GM23248 (cell line): ENCODE measurements at regions not wholly inside any gene's neighbourhood (a gene's known extent, or its start where the extent isn't known, plus 50 kb on each side); places are given as distances from the start of the nearest gene placed in this dataset.

Experiments
- DNase-seq: peaks from one replicate; pipeline ENCODE4 v3.0.0-alpha.2; 2015
- H2AFZ ChIP-seq: fragments of 200-600 bp; sonication (generic); 2 replicates; pipeline ENCODE4 v1.6.1; 2016; ENCODE audit warnings: antibody characterized with exemption
- H3F3A ChIP-seq: fragments of 200-600 bp; sonication (generic); 2 replicates; pipeline ENCODE4 v1.6.1; 2016; ENCODE audit warnings: mild to moderate bottlenecking, antibody characterized with exemption, mixed run types; ENCODE audit not compliant: insufficient read depth
- H3K27ac ChIP-seq: fragments of 200-600 bp; sonication (generic); 2 replicates; pipeline ENCODE4 v1.5.1; 2016; ENCODE audit warnings: mild to moderate bottlenecking
- H3K27me3 ChIP-seq: fragments of 200-600 bp; sonication (generic); replicated peaks from 2 replicates; pipeline ENCODE4 v1.6.1; 2016; ENCODE audit warnings: mild to moderate bottlenecking; ENCODE audit not compliant: insufficient read depth
- H3K36me3 ChIP-seq: fragments of 200-600 bp; sonication (generic); 2 replicates; pipeline ENCODE4 v1.6.1; 2016; ENCODE audit warnings: low read depth, mild to moderate bottlenecking
- H3K4me1 ChIP-seq: fragments of 200-600 bp; sonication (generic); 2 replicates; pipeline ENCODE4 v1.6.1; 2016; ENCODE audit warnings: mild to moderate bottlenecking; ENCODE audit not compliant: insufficient read depth
- H3K4me2 ChIP-seq: fragments of 200-600 bp; sonication (generic); one replicate; pipeline ENCODE4 v1.6.1; 2016; ENCODE audit warnings: mild to moderate bottlenecking; ENCODE audit not compliant: unreplicated experiment
- H3K4me3 ChIP-seq: fragments of 200-600 bp; sonication (generic); 2 replicates; pipeline ENCODE4 v1.5.1; 2016; ENCODE audit warnings: mild to moderate bottlenecking
- H3K79me2 ChIP-seq: fragments of 200-600 bp; sonication (generic); 2 replicates; pipeline ENCODE4 v1.6.1; 2016; ENCODE audit warnings: mild to moderate bottlenecking; ENCODE audit not compliant: insufficient read depth
- H3K9ac ChIP-seq: fragments of 200-600 bp; sonication (generic); 2 replicates; pipeline ENCODE4 v1.6.1; 2016; ENCODE audit warnings: mild to moderate bottlenecking
- H3K9me2 ChIP-seq: fragments of 200-600 bp; sonication (generic); 2 replicates; pipeline ENCODE4 v1.6.1; 2016; ENCODE audit warnings: mixed run types, mild to moderate bottlenecking, moderate library complexity; ENCODE audit not compliant: insufficient read depth
- H3K9me3 ChIP-seq: fragments of 200-600 bp; sonication (generic); one replicate; pipeline ENCODE4 v1.6.1; 2017; ENCODE audit warnings: low read depth
- H4K20me1 ChIP-seq: fragments of 200-600 bp; sonication (generic); 2 replicates; pipeline ENCODE4 v1.6.0; 2016; ENCODE audit not compliant: insufficient read depth
- EZH2 ChIP-seq: fragments of 200-600 bp; sonication (generic); IDR thresholded peaks from 2 replicates; pipeline ENCODE4 v1.6.1; 2018; ENCODE audit warnings: antibody characterized with exemption, mild to moderate bottlenecking; ENCODE audit not compliant: insufficient read depth, poor library complexity, severe bottlenecking
- EZH2phosphoT487 ChIP-seq: fragments of 200-600 bp; sonication (generic); IDR thresholded peaks from 2 replicates; pipeline ENCODE4 v1.6.1; 2018; ENCODE audit warnings: antibody characterized with exemption, moderate library complexity, mild to moderate bottlenecking, low read depth; ENCODE audit not compliant: insufficient read depth
- WGBS, 2 experiments: methylation state at CpG; one replicate each; pipeline ENCODE4 v1.1.6; 2015 to 2017; ENCODE audit warnings: low lambda C conversion rate in 2 of 2, low coverage in 1 of 2; ENCODE audit errors: missing lambda C conversion rate in 2 of 2; 5-methylcytosine and 5-hydroxymethylcytosine counted together
- in situ Hi-C: fragments of 300-500 bp; cut with MboI; formaldehyde crosslinking; loops from 2 replicates; pipeline ENCODE4 v1.15.0; 2020

DNA sequence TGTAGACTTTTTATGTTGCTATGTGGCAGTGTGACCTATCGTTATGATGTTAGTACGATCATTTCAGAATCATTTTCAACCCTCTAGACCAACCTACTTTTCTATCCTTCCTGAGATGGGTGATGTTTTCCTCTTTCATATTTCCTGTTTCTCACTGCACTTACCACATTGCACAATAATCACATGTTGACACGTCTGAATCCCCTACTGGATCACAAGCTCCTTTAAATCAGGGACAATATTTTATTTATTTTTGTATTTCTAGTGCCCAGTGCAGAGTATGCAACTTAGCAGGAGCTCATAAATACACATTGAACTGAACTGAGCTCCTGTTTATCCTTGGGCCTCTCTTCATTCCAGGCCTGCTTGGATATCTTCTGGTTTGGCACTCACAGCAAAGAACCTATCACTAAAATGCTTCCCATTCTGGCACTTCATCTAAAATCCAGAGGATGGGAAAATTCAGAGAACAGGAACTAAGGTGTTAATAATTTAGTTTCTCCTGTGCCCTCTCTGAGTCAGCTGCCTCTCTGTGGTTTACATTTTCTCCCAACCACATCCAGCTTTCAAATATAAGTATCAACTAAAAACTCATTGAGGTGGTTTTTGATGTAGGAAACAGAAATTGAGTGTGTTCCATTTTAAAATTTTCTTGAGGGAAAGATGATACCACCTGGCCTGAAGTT is 69.4 kb upstream of the DYRK2 start:
- DNase-seq = peak; percentile 19
- no peak overlapping the region for H3K4me3 ChIP-seq
- H3K36me3 ChIP-seq = no peaks in the 10 kb centered on the region
- in situ Hi-C loops = no loop called here
- no peaks in the 10 kb centered on the region for H3K79me2 ChIP-seq
- no peak overlapping the region for H2AFZ ChIP-seq
- H3K4me1 ChIP-seq = 0 out of 2 replicates have a peak, but pooled peaks cover 6% of the 10 kb centered on the region
- 51 to 60% methylated on average over 3 of the region's 3 CpGs for WGBS, 2 experiments
- H3F3A ChIP-seq = no peaks in the 10 kb centered on the region
- no peaks in the 10 kb centered on the region for H3K9me3 ChIP-seq
- H3K9me2 ChIP-seq = no peaks in the 10 kb centered on the region
- H4K20me1 ChIP-seq = no peaks in the 10 kb centered on the region
- no peaks in the 10 kb centered on the region for H3K27me3 ChIP-seq
- TF ChIP-seq EZH2 = no peak
- TF ChIP-seq EZH2phosphoT487 = no peak
- H3K9ac ChIP-seq = no peak overlapping the region
- H3K4me2 ChIP-seq = no peak overlapping the region
- H3K27ac ChIP-seq = no peak overlapping the region

GRCh38 chr12:67579662-67580003 is 68.9 kb upstream of the DYRK2 start:
- no peak overlapping the region for H3K27ac ChIP-seq
- in situ Hi-C loops = no loop called here
- no peaks in the 10 kb centered on the region for H3K9me3 ChIP-seq
- no peaks in the 10 kb centered on the region for H3K79me2 ChIP-seq
- H3K4me2 ChIP-seq = no peak overlapping the region
- H2AFZ ChIP-seq = no peak overlapping the region
- no peaks in the 10 kb centered on the region for H3K36me3 ChIP-seq
- TF ChIP-seq EZH2phosphoT487 (no peak), EZH2 (no peak)
- H3K4me3 ChIP-seq = no peak overlapping the region
- H3K4me1 ChIP-seq = 0 out of 2 replicates have a peak, but pooled peaks cover 6% of the 10 kb centered on the region
- WGBS, 2 experiments = 88% methylated on average over 1 of the region's 1 CpG; no CpG with 5 or more reads in 1 of the 2 experiments
- H3K27me3 ChIP-seq = no peaks in the 10 kb centered on the region
- no peaks in the 10 kb centered on the region for H3F3A ChIP-seq
- no peak overlapping the region for H3K9ac ChIP-seq
- no peak for DNase-seq
- no peaks in the 10 kb centered on the region for H3K9me2 ChIP-seq
- H4K20me1 ChIP-seq = no peaks in the 10 kb centered on the region

DNA sequence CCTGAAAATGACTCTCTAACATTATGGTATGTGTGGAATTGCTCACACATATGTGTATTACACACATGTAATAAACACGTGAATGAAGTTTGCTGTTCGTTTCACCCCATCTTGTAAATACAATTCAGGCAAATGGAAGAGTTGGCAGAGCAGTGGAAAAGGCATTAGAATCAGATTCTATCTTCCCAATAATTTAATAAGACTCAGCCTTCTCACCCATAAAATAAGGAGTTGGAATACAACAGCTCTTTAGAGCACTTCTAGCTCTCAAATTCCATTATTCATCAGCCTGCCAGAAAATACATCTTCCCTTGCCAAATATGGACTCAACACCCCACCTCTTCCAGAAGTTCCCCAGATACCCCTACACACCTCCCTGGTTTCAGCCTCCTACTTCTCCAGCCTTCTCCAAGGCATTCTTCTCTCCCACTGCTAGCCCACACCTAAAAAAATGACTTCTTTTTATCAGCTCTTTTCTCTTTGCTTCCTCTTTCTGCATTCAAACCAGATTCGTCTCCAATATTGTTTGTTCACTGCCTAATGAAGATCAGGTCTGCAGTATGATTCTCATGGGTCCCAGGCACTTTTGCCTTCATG is 66.2 kb upstream of the DYRK2 start:
- no peaks in the 10 kb centered on the region for H3F3A ChIP-seq

GRCh38 chr12:67582844-67583243 is 65.7 kb upstream of the DYRK2 start:
- no peak for DNase-seq
- no peak overlapping the region for H3K4me3 ChIP-seq
- H3K36me3 ChIP-seq = no peaks in the 10 kb centered on the region
- H3K79me2 ChIP-seq = no peaks in the 10 kb centered on the region
- H3K9me3 ChIP-seq = no peaks in the 10 kb centered on the region
- TF ChIP-seq EZH2phosphoT487 = no peak
- TF ChIP-seq EZH2 = no peak
- H4K20me1 ChIP-seq = no peaks in the 10 kb centered on the region
- WGBS, 2 experiments = 63 to 70% methylated on average over 2 of the region's 2 CpGs
- H3K27ac ChIP-seq = no peak overlapping the region
- no peak overlapping the region for H2AFZ ChIP-seq
- no peaks in the 10 kb centered on the region for H3K9me2 ChIP-seq
- no peak overlapping the region for H3K4me2 ChIP-seq
- 0 out of 2 replicates have a peak, but pooled peaks cover 6% of the 10 kb centered on the region for H3K4me1 ChIP-seq
- in situ Hi-C loops = no loop called here
- no peaks in the 10 kb centered on the region for H3F3A ChIP-seq
- no peaks in the 10 kb centered on the region for H3K27me3 ChIP-seq
- H3K9ac ChIP-seq = no peak overlapping the region

More for the DNA sequence above, 66.2 kb upstream of the DYRK2 start:
- Histone ChIP-seq H2AFZ (no peak overlapping the region), H4K20me1 (no peaks in the 10 kb centered on the region), H3K36me3 (no peaks in the 10 kb centered on the region), H3K4me2 (no peak overlapping the region), H3K9me3 (no peaks in the 10 kb centered on the region), H3K9ac (no peak overlapping the region), H3K9me2 (no peaks in the 10 kb centered on the region), H3K4me3 (no peak overlapping the region), H3K27me3 (no peaks in the 10 kb centered on the region), H3K4me1 (0 out of 2 replicates have a peak, but pooled peaks cover 6% of the 10 kb centered on the region), H3K79me2 (no peaks in the 10 kb centered on the region), H3K27ac (no peak overlapping the region)
- DNase-seq = no peak
- TF ChIP-seq EZH2 = no peak
- TF ChIP-seq EZH2phosphoT487 = no peak
- in situ Hi-C loops = no loop called here
- WGBS, 2 experiments = 15 to 22% methylated on average over 3 of the region's 3 CpGs
